SK-N-SH treated with all-trans-retinoic acid at 6 μM for 48 hours (cell line): ENCODE measurements at regions not wholly inside any gene's neighbourhood (a gene's known extent, or its start where the extent isn't known, plus 50 kb on each side); places are given as distances from the start of the nearest gene placed in this dataset.

Experiments used
- CREB5 ChIP-seq: fragments of 250-450 bp; sonication (Bioruptor Pico); IDR thresholded peaks from 2 replicates; pipeline ENCODE4 v1.5.1; 2020; ENCODE audit warnings: low read depth, mild to moderate bottlenecking, moderate library complexity
- CSRNP3 ChIP-seq: fragments of 250-450 bp; sonication (Bioruptor Pico); IDR thresholded peaks from 2 replicates; pipeline ENCODE4 v1.5.1; 2021; ENCODE audit warnings: mild to moderate bottlenecking, moderate library complexity
- ISL1 ChIP-seq: fragments of 250-450 bp; sonication (Bioruptor Pico); IDR thresholded peaks from 2 replicates; pipeline ENCODE4 v2.1.2; 2022; ENCODE audit warnings: mild to moderate bottlenecking, moderate library complexity
- PATZ1 ChIP-seq: fragments of 250-450 bp; sonication (Bioruptor Pico); IDR thresholded peaks from 2 replicates; pipeline ENCODE4 v1.8.0; 2020; ENCODE audit warnings: mild to moderate bottlenecking, moderate library complexity, borderline replicate concordance
- TCF4 ChIP-seq: fragments of 250-450 bp; sonication (Bioruptor Pico); IDR thresholded peaks from 2 replicates; pipeline ENCODE4 v1.8.0; 2021; ENCODE audit warnings: mild to moderate bottlenecking, moderate library complexity, borderline replicate concordance
- TOX ChIP-seq: fragments of 250-450 bp; sonication (Bioruptor Pico); IDR thresholded peaks from 2 replicates; pipeline ENCODE4 v1.8.0; 2021; ENCODE audit warnings: mild to moderate bottlenecking, moderate library complexity, borderline replicate concordance
- TSHZ2 ChIP-seq: fragments of 250-450 bp; sonication (Bioruptor Pico); IDR thresholded peaks from 2 replicates; pipeline ENCODE4 v1.5.0; 2020; ENCODE audit warnings: mild to moderate bottlenecking, moderate library complexity
- ZFP3 ChIP-seq: fragments of 250-450 bp; sonication (Bioruptor Pico); IDR thresholded peaks from 2 replicates; pipeline ENCODE4 v1.5.0; 2020; ENCODE audit warnings: mild to moderate bottlenecking, moderate library complexity
- ZFP30 ChIP-seq: fragments of 450-650 bp; formaldehyde crosslinking; IDR thresholded peaks from 2 replicates; pipeline ENCODE4 v1.5.0; 2022; ENCODE audit warnings: mild to moderate bottlenecking, moderate library complexity
- ZNF70 ChIP-seq: fragments of 450-650 bp; formaldehyde crosslinking; IDR thresholded peaks from 2 replicates; pipeline ENCODE4 v1.5.0; 2020; ENCODE audit warnings: mild to moderate bottlenecking, moderate library complexity
- ZNF8 ChIP-seq: fragments of 450-650 bp; formaldehyde crosslinking; IDR thresholded peaks from 2 replicates; pipeline ENCODE4 v1.5.0; 2020; ENCODE audit warnings: mild to moderate bottlenecking, moderate library complexity

- no peak for TF ChIP-seq ZNF70
- TF ChIP-seq ZFP30 (CRISPR knock-in tag): no peak
- TF ChIP-seq TCF4 (CRISPR knock-in tag): no peak
- TF ChIP-seq PATZ1 (CRISPR knock-in tag): no peak
- no peak for TF ChIP-seq CSRNP3 (CRISPR knock-in tag)
- no peak for TF ChIP-seq ZNF8 (CRISPR knock-in tag)
- no peak for TF ChIP-seq TOX (CRISPR knock-in tag)
- no peak for TF ChIP-seq ZFP3 (CRISPR knock-in tag)
- no peak for TF ChIP-seq ISL1
- TF ChIP-seq CREB5 (CRISPR knock-in tag): no peak
- TF ChIP-seq TSHZ2 (CRISPR knock-in tag): no peak
Measured at GRCh38 chr20:24190905-24191304, 202.3 kb upstream of the GGTLC1 start.
